Gastroesophageal sphincter (tissue), 3 donors: ENCODE measurements at regions not wholly inside any gene's neighbourhood (a gene's known extent, or its start where the extent isn't known, plus 50 kb on each side); places are given as distances from the start of the nearest gene placed in this dataset.

Source experiments
- EP300 ChIP-seq: sonication (generic); formaldehyde crosslinking; IDR thresholded peaks from one replicate; pipeline ENCODE4 v1.6.1; 2017; ENCODE audit warnings: antibody characterized with exemption, mild to moderate bottlenecking
- POLR2A ChIP-seq, 2 donors: fragments of 450-650 bp; IDR thresholded peaks; one replicate each; pipeline ENCODE4 v1.6.1; 2017; ENCODE audit warnings: antibody characterized with exemption in 2 of 2, mild to moderate bottlenecking in 2 of 2, moderate library complexity in 1 of 2
- POLR2AphosphoS5 ChIP-seq: sonication (generic); formaldehyde crosslinking; IDR thresholded peaks from one replicate; pipeline ENCODE4 v1.6.1; 2017; ENCODE audit warnings: antibody characterized with exemption
- TF ChIP-seq, protein P1 (sequence below), 4 experiments: fragments of 200-600 bp in 2 of 4; fragments of 450-650 bp in 2 of 4; sonication (generic) in 1 of 4; IDR thresholded peaks; one replicate each; pipeline ENCODE4 v1.5.1; 2017 to 2019; ENCODE audit warnings: antibody characterized with exemption in 4 of 4, mild to moderate bottlenecking in 2 of 4, moderate library complexity in 2 of 4

GRCh38 chr11:80297858-80298632 is 857.2 kb upstream of the TENM4 start:
- TF ChIP-seq, protein P1, sequence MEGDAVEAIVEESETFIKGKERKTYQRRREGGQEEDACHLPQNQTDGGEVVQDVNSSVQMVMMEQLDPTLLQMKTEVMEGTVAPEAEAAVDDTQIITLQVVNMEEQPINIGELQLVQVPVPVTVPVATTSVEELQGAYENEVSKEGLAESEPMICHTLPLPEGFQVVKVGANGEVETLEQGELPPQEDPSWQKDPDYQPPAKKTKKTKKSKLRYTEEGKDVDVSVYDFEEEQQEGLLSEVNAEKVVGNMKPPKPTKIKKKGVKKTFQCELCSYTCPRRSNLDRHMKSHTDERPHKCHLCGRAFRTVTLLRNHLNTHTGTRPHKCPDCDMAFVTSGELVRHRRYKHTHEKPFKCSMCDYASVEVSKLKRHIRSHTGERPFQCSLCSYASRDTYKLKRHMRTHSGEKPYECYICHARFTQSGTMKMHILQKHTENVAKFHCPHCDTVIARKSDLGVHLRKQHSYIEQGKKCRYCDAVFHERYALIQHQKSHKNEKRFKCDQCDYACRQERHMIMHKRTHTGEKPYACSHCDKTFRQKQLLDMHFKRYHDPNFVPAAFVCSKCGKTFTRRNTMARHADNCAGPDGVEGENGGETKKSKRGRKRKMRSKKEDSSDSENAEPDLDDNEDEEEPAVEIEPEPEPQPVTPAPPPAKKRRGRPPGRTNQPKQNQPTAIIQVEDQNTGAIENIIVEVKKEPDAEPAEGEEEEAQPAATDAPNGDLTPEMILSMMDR (IDR thresholded peaks at IDR 0.05): no peak
- TF ChIP-seq POLR2AphosphoS5 (no peak), POLR2A (IDR thresholded peaks at IDR 0.05) (no peak), EP300 (no peak)
